ENCODE measurements at regions not wholly inside any gene's neighbourhood (a gene's known extent, or its start where the extent isn't known, plus 50 kb on each side); places are given as distances from the start of the nearest gene placed in this dataset.
"Not testable (repeated sequence)": the region's sequence is repeated elsewhere in the genome, so short reads cannot be mapped to it uniquely, and the experiment has no call there.

DNA sequence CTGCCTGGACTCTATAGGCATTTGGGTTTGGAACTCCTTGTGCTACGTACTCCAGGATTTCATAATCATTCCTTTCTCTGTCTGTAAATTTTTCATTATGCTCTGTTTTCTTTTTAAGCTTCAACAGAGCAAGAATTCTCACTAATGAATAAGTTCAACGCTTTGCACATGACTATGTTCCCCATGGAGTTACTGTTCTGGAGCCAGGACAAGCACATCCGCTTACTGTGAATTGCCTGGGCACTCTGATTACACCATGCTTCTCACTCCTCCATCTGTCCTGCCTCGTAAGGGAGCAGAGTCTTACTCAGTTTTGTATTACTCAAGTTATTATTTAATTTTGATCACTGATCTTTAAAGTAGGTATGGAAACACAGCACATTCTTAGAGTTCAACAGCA, 472.7 kb downstream of the RAP2B start:
- POLR2A ChIA-PET: no interaction called here
- TF ChIP-seq, protein P1, sequence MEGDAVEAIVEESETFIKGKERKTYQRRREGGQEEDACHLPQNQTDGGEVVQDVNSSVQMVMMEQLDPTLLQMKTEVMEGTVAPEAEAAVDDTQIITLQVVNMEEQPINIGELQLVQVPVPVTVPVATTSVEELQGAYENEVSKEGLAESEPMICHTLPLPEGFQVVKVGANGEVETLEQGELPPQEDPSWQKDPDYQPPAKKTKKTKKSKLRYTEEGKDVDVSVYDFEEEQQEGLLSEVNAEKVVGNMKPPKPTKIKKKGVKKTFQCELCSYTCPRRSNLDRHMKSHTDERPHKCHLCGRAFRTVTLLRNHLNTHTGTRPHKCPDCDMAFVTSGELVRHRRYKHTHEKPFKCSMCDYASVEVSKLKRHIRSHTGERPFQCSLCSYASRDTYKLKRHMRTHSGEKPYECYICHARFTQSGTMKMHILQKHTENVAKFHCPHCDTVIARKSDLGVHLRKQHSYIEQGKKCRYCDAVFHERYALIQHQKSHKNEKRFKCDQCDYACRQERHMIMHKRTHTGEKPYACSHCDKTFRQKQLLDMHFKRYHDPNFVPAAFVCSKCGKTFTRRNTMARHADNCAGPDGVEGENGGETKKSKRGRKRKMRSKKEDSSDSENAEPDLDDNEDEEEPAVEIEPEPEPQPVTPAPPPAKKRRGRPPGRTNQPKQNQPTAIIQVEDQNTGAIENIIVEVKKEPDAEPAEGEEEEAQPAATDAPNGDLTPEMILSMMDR (IDR thresholded peaks at IDR 0.05; ENCODE audit: control extremely low read depth, extremely low read depth, low read depth, missing control alignments): no peak
- DNase-seq (ENCODE audit: extremely low spot score): no peak
- CTCF ChIA-PET: no interaction called here

DNA sequence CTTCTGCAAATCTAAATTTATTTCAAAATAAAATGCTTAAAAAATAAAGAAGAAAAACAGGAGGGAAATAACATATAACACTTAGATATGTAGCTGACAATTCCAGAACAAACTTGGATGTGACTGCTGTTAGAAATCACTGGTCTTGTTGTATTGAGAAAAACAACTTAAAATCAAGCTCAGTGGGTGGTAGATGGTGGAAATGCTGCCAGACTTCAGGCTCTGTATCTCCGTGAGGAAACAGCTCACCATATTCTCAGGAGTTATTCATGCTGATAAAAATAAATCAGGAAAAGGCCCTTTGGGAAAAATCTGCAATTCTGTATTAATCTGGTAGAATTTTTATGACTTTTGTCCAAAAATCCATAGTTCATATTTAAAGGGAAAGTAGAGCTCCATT, 477.6 kb downstream of the RAP2B start:
- CTCF ChIA-PET: interaction anchor here (1.6 kb wide), 1 partner anchor 73 kb away, joined by 3 read pairs; no protein-coding TSS in a partner anchor
- POLR2A ChIA-PET: no interaction called here
- TF ChIP-seq, protein P1 (IDR thresholded peaks at IDR 0.05; ENCODE audit: control extremely low read depth, extremely low read depth, low read depth, missing control alignments): no peak
- DNase-seq (ENCODE audit: extremely low spot score): no peak

DNA sequence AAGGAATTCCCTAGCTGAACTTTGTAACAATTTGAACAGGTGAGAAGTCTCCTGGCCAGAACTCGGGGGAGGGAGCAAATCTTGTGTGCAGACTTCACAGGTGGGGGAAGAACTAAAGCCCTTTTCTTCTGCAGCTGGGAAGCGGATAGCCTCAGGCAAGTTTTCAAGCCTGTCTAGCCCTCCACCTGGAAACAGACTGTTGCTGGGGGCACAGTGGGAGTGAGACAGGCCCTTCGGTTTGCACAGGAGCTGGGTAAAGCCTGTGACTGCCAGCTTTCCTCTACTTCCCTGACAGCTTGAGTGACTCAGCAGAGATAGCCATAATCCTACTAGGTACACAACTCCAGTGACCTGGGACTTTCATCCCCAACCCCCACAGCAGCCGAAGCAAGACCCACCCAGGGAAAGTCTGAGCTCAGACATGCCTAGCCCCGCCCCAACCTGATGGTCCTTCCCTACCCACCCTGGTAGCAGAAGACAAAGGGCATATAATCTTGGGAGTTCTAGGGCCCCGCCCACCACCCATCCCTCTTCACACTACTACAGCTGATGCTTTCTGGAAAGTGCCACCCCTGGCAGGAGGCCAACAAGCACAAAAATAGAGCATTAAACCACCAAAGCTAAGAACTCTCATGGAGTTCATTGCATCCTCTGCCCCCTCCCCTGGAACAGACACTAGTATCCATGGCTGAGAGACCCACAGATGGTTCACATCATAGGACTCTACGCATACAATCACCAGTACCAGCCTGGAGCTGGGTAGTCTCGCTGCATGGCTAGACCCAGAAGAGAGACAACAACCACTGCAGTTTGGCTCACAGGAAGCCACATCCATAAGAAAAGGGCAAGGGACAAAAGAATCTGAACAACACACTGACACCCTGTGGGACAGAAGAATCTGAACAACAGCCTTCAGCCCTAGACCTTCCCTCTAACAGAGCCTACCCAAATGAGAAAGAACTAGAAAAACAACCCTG, 479.0 kb downstream of the RAP2B start:
- CTCF ChIA-PET: interaction anchor here (1.1 to 2.3 kb wide), 2 partner anchors 9 to 16 kb away, joined by 3 to 7 read pairs; no protein-coding TSS in a partner anchor
- POLR2A ChIA-PET: no interaction called here
- no peak for DNase-seq (ENCODE audit: extremely low spot score)
- TF ChIP-seq, protein P1 (IDR thresholded peaks at IDR 0.05; ENCODE audit: control extremely low read depth, extremely low read depth, low read depth, missing control alignments): no peak

DNA sequence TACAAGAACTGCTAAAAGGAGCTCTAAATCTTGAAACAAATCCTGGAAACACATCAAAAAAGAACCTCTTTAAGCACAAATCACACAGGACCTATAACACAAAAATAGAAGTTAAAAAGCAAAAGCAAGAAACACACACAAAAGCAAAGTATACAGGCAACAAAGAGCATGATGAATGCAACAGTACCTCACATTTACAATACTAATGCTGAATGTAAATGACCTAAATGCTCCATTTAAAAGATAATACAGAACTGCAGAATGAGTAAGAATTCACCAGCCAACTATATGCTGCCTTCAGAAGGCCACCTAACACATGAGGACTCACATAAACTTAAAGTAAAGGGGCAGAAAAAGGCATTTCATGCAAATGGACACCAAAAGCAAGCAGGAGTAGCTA, 478.6 kb upstream of the ARHGEF26 start:
- POLR2A ChIA-PET; DNase-seq (ENCODE audit: extremely low spot score): not testable (repeated sequence)
- CTCF ChIA-PET: interaction anchor here (2.3 kb wide), 1 partner anchor 17 kb away, joined by 7 read pairs; no protein-coding TSS in a partner anchor

DNA sequence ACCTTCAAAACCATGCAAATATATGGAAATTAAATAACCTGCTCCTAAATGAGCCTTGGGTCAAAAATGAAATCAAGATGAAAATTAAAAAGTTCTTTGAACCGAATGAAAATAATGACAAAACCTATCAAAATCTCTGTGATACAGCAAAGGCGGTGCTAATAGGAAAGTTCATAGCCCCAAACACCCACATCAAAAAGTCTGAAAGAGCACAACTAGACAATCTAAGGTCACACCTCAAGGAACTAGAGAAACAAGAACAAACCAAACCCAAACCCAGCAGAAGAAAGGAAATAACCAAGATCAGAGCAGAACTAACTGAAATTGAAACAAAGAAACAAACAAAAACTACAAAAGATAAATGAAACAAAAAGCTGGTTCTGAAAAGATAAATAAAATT, 477.7 kb upstream of the ARHGEF26 start:
- CTCF ChIA-PET: interaction anchor here (2.3 kb wide), 1 partner anchor 18 kb away, joined by 7 read pairs; no protein-coding TSS in a partner anchor
- POLR2A ChIA-PET; DNase-seq (ENCODE audit: extremely low spot score): not testable (repeated sequence)

DNA sequence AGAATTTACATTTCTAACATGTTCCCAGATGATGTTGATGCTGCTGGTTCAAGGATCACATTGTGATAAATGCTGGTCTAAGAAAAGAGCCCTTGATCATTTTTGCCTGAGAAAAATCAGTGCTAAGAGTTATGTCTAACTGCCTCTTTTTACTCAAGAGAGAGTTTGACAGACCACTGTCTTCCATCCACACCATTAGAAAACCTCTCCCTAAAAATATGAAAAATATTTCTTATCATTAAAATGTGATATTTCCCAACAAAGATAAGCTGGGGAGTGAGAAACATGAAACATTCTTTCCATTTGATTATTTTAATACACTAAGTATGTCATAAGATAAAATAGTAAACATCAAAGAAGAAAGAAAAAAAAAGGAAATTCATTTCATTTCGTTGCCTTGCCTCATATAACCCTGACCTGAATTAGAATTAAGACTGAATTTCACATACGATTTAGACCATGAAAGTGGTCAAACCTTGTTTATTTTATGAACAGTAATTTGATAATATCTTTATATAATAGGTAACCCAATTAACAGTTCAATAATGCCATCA, 471.8 kb upstream of the ARHGEF26 start:
- ChIA-PET POLR2A (no interaction called here), CTCF (no interaction called here)
- no peak for DNase-seq (ENCODE audit: extremely low spot score)
- TF ChIP-seq, protein P1 (IDR thresholded peaks at IDR 0.05; ENCODE audit: control extremely low read depth, extremely low read depth, low read depth, missing control alignments): no peak

DNA sequence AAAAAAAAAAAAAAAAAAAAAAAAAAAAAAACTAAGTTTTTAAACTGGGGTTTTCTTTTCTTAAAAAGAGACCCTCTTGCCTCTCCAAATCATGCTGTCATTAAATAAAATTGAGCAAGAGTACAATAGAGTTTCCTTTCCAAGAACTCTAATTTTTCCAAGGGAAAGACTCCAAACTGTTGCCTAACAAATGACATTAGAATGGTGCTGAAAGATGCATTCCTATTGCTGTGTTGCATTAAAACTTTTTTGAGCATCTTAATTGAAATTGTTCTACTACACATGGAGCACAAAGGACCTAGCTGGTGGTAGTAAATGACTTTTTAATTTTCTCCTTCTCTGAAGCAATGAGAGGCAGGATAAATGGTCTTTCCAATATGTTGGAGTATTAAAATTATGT, 469.1 kb upstream of the ARHGEF26 start:
- TF ChIP-seq, protein P1 (IDR thresholded peaks at IDR 0.05; ENCODE audit: control extremely low read depth, extremely low read depth, low read depth, missing control alignments): no peak
- ChIA-PET CTCF (no interaction called here), POLR2A (no interaction called here)
- no peak for DNase-seq (ENCODE audit: extremely low spot score)
